Activated CD4-positive, alpha-beta memory T cell treated with anti-CD3 and anti-CD28 coated beads for 36 hours (primary cell): ENCODE measurements at regions not wholly inside any gene's neighbourhood (a gene's known extent, or its start where the extent isn't known, plus 50 kb on each side); places are given as distances from the start of the nearest gene placed in this dataset.

ENCODE experiments used
- CTCF ChIA-PET: fragments of 350-600 bp; sonication (Branson Sonifier 250); formaldehyde crosslinking; loops from one replicate; lab custom pipeline; 2021; ENCODE audit warnings: antibody characterized with exemption, inconsistent platforms; lab: Charles Lee
- POLR2A ChIA-PET: fragments of 350-600 bp; sonication (Branson Sonifier 250); formaldehyde crosslinking; loops from one replicate; lab custom pipeline; 2021; ENCODE audit warnings: antibody characterized with exemption; lab: Charles Lee
- DNase-seq: peaks from one replicate; pipeline ENCODE4 v3.0.0-alpha.2; 2020
- H3K27ac Mint-ChIP-seq: one replicate; pipeline ENCODE4 v1.8.0; 2021; ENCODE audit warnings: mixed read lengths
- H3K27me3 Mint-ChIP-seq: one replicate; pipeline ENCODE4 v1.8.0; 2021; ENCODE audit warnings: mixed read lengths
- H3K36me3 Mint-ChIP-seq: one replicate; pipeline ENCODE4 v1.8.0; 2021; ENCODE audit warnings: mixed read lengths
- H3K4me1 Mint-ChIP-seq: one replicate; pipeline ENCODE4 v1.8.0; 2021; ENCODE audit warnings: low read depth, mixed read lengths
- H3K4me3 Mint-ChIP-seq: one replicate; pipeline ENCODE4 v1.8.0; 2021; ENCODE audit warnings: mild to moderate bottlenecking, mixed read lengths
- H3K9me3 Mint-ChIP-seq: one replicate; pipeline ENCODE4 v1.8.0; 2021; ENCODE audit warnings: mixed read lengths
- intact Hi-C: fragments of 100-400 bp; cut with micrococcal nuclease; formaldehyde crosslinking; loops from one replicate; pipeline ENCODE4 v1.15.1; 2023

DNA sequence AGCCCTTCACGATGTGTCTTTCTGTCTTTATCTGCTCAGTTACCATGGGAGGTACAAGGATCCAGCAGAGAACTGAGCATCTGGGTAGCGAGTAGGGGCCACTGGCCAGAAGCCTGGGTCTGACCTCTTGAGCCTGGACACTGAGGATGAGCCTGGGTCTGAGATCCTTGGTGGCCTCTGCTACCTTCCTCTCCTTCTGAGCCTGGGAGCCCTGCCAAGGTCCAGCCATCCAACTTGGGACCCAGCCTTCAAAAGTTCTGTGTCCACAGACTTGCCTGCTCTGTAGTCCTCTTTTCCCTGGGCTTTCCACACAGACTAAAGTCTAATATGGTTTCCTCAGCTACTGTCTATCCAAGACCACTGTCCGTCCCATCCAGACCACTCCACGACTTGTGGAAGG is 60.2 kb upstream of the NAA20 start:
- H3K9me3 Mint-ChIP-seq, result no peaks in the 10 kb centered on the region
- ChIA-PET CTCF (no interaction called here), POLR2A (no interaction called here)
- intact Hi-C loops, result no loop called here
- DNase-seq, result no peak
- peaks cover 8% of the 10 kb centered on the region for H3K4me1 Mint-ChIP-seq
- no peaks in the 10 kb centered on the region for H3K36me3 Mint-ChIP-seq
- no peaks in the 10 kb centered on the region for H3K27me3 Mint-ChIP-seq
- no peak overlapping the region for H3K4me3 Mint-ChIP-seq
- no peak overlapping the region for H3K27ac Mint-ChIP-seq

DNA sequence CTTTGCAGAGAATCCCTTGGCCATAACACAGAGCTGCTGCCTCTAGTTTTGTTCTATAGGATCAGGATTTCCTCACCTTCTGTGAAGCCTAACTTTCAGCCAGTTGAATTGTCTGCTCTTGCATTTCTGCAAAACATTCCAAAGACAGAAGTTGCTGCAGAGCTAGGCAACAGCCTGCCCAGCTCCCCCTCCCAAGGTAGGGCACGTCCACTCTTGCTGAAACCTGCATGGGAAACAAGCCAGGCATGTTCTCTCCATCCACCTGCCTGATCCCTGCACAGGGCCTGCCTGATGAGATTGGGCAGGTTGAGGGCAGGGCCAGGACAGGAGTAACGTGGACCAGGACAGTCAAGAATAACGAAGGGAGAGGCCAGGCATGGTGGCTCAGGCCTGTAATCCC is 58.9 kb upstream of the NAA20 start:
- Mint-ChIP-seq H3K27ac (no peak overlapping the region), H3K36me3 (no peaks in the 10 kb centered on the region), H3K27me3 (no peaks in the 10 kb centered on the region), H3K9me3 (no peaks in the 10 kb centered on the region), H3K4me3 (no peak overlapping the region), H3K4me1 (no peaks in the 10 kb centered on the region)
- intact Hi-C loops, result no loop called here
- DNase-seq, result no peak
- ChIA-PET CTCF (no interaction called here), POLR2A (no interaction called here)

DNA sequence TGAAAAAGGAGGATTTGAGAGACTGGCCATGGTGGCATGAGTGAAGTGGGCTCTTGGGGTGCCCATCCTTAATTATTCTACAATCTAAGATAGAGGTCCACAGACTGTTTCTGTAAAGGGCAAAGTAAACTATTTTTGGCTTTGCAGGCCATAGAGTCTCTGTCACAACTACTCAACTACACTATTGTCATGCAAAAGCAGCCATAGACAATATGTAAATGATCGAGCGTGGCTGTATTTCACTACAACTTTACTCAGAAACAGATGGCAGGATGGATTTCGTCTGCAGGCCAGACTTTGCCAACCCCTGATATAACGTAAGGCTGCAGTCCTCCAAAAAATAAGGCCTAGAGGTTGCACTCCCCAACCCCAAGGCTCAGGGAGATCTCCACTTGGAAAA is 58.2 kb upstream of the NAA20 start:
- no peak for DNase-seq
- Mint-ChIP-seq H3K4me3 (no peak overlapping the region), H3K36me3 (no peaks in the 10 kb centered on the region), H3K4me1 (no peaks in the 10 kb centered on the region), H3K9me3 (no peaks in the 10 kb centered on the region), H3K27ac (no peak overlapping the region), H3K27me3 (no peaks in the 10 kb centered on the region)
- ChIA-PET POLR2A (no interaction called here), CTCF (no interaction called here)
- intact Hi-C loops, result no loop called here

DNA sequence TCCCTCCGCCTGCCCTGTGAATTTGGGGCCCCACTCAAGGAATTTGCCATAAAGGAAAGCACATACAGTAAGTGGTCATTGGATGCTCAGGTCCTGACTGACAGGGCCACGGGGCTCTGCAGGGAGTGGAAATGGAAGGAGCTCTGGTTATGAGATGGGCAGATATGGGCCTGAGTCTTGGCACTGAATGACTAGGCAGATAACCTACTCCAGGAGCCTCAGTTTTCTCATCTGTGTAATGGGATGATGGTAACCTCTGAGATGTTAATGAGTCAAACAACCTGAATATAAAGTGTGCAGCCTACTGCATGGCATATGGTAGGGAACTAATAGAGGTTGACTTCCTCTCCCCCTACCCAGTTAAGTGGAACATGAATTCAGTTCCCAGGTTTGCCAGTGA is 56.4 kb upstream of the NAA20 start:
- no peaks in the 10 kb centered on the region for H3K27me3 Mint-ChIP-seq
- H3K27ac Mint-ChIP-seq, result no peak overlapping the region
- H3K9me3 Mint-ChIP-seq, result no peaks in the 10 kb centered on the region
- no peak overlapping the region for H3K4me3 Mint-ChIP-seq
- no peaks in the 10 kb centered on the region for H3K4me1 Mint-ChIP-seq
- intact Hi-C loops, result no loop called here
- H3K36me3 Mint-ChIP-seq, result no peaks in the 10 kb centered on the region
- no peak for DNase-seq
- POLR2A ChIA-PET, result no interaction called here
- CTCF ChIA-PET, result no interaction called here

DNA sequence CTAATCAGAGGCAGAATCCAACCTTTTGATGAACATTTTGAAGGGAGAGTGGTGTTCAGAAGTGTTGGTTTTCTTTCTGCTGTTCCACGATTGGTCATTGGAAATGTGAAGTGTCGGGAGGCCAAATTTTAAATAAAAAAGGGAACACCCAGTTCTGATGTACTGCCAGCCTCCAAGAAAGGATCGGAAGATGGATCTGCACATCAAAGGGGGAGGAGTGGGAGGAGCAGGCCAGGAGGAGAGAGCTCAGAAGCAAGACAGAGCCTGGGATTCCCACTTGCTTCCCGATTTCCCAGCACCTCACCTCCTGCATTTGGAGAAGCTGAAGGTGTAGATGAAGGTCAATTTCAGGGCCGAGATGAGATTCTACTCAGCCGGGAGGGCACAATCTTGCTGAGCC is 55.9 kb upstream of the NAA20 start:
- Mint-ChIP-seq H3K27ac (no peak overlapping the region), H3K36me3 (no peaks in the 10 kb centered on the region), H3K9me3 (no peaks in the 10 kb centered on the region), H3K27me3 (no peaks in the 10 kb centered on the region), H3K4me3 (no peak overlapping the region), H3K4me1 (no peaks in the 10 kb centered on the region)
- CTCF ChIA-PET, result no interaction called here
- DNase-seq, result no peak
- POLR2A ChIA-PET, result no interaction called here
- intact Hi-C loops, result no loop called here

DNA sequence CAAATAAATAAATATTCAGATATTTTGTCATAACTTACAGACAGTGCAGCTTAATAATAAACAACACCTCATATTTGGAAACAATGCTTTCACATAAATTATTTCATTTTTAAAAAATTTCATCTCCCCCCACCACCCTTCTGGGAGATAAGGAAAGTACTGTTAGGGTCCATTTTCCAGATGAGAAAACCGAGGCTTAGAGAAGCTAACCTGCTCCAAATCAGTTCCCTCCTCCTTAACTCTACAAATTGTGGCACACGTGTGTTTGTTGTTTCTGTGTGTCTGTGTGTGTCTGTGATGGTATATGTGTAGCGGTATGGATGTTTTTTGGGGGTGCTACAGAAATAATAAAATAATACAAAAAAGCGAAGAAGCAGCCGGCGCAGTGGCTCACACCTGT is 54.2 kb upstream of the NAA20 start:
- H3K27me3 Mint-ChIP-seq, result no peaks in the 10 kb centered on the region
- POLR2A ChIA-PET, result no interaction called here
- H3K4me3 Mint-ChIP-seq, result no peak overlapping the region
- H3K36me3 Mint-ChIP-seq, result no peaks in the 10 kb centered on the region
- intact Hi-C loops, result no loop called here
- CTCF ChIA-PET, result no interaction called here
- no peak for DNase-seq
- H3K4me1 Mint-ChIP-seq, result peaks cover 7% of the 10 kb centered on the region
- no peak overlapping the region for H3K27ac Mint-ChIP-seq
- no peaks in the 10 kb centered on the region for H3K9me3 Mint-ChIP-seq

DNA sequence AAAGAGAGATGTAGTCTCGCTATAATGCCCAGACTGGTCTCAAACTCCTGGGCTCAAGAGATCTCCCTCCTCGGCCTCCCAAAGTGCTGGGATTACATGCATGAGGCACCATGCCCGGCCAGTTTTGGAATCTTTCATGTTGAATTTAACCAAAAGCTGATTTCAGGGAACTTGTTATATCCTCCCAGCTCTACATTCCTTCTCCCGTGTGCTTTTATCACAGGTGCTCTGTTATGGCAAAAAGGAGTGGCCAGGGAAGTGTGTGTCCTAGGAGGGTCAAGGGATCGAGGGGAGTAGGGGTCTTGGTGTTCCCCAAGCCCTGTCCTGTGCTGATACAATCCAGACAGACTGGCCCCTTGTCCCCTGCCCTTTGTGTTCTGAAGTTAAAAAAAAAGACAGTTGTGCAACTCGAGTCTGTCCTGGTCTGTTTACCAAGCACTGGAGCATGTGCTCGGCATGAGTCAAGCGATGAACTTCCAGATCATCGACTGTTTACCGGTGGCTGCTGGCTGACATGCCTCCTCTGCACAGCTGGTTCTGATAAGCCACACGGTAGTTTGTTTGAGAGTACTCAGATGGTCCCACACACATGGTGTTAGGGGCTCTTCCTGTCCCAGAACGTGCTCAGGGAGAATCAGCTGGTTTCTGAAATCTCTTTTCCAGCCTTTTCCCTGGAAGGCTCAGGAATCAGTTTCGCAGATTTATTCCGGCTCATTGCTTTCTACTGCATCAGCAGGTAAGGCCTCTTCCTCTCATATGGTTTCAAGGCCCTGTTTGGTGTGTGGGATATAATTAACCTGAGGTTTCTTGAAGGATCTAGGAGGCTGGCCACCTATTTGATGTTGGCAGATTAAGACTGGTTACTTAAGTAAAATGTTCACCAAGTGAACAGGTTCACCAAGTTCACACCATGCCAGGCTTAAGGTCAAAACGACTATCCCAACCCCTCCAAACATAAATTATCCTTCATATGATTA is 52.6 kb upstream of the NAA20 start:
- no peak overlapping the region for H3K27ac Mint-ChIP-seq
- intact Hi-C loops, result no loop called here
- H3K4me1 Mint-ChIP-seq, result peaks cover 23% of the 10 kb centered on the region
- ChIA-PET CTCF (no interaction called here), POLR2A (no interaction called here)
- no peak overlapping the region for H3K4me3 Mint-ChIP-seq
- no peak for DNase-seq
- H3K36me3 Mint-ChIP-seq, result no peaks in the 10 kb centered on the region
- no peaks in the 10 kb centered on the region for H3K9me3 Mint-ChIP-seq
- H3K27me3 Mint-ChIP-seq, result no peaks in the 10 kb centered on the region

DNA sequence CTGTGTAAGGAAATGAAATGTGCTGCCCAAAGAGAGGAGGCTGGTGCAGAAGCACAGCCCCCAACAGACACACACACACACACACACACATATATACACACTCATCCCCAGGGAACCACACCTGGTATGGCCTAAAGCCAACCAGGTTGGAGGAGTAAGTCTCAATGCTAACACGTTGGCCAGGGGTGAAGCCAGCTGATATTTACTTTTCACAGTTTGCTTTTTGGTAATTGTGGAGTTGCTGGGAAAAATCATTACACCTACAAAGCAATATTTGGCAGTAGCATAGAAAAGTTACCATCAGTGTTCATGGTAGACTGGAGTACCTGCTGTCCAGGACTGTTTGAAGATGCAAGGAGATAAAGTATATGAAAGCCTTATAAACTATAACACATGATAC is 50.3 kb upstream of the NAA20 start:
- Mint-ChIP-seq H3K27me3 (no peaks in the 10 kb centered on the region), H3K36me3 (no peaks in the 10 kb centered on the region), H3K4me3 (no peak overlapping the region), H3K27ac (no peak overlapping the region), H3K4me1 (peaks cover 23% of the 10 kb centered on the region), H3K9me3 (no peaks in the 10 kb centered on the region)
- POLR2A ChIA-PET, result no interaction called here
- DNase-seq, result no peak
- CTCF ChIA-PET, result no interaction called here
- intact Hi-C loops, result no loop called here
